ENCODE measurements at regions not wholly inside any gene's neighbourhood (a gene's known extent, or its start where the extent isn't known, plus 50 kb on each side); places are given as distances from the start of the nearest gene placed in this dataset.

DNA sequence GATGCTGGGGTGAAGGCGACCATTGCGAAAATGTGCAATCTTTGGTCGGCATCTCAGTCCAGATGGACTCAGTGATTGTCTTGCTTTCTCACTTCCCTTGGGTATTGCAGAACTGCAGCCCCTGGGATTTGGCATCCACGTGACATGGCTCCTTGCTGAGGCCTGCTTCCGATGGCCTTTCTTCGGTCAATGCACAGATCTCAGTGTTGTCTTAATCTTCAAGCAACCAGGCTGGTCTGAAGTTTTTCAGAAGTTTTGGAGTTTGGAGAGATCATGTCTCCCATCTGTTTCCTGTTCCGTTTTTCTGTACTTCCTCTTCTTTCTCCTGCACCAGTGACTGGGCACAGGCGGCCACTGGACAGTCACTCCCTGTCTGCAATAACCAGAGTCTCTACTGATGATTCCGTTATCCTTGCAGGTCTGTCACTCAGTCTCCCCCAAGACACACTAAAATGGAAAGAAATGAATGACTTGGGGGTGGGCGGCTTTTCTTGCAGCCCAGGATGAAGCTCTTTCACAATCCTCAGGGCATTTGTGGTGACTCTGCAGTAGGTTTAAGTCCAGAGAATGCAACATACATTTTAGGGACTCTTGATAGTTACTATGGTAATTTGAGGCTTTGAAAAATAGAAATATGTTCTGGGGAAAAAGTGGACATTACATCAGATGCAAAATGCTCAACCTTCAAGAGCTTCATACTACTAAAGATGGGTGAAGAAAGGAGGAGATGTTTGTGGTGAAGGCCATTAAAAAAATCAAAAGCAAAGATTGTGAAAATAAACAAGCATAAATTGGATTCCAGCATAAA, 106.3 kb upstream of the ZFHX3 start:
- H3K9me3 ChIP-seq (ENCODE audit: low read length), result no peaks in the 10 kb centered on the region
- H4K20me1 ChIP-seq (ENCODE audit: insufficient read depth, low read length), result no peaks in the 10 kb centered on the region
- H2AFZ ChIP-seq (ENCODE audit: low read length), result no peak overlapping the region
- no peaks in the 10 kb centered on the region for H3K4me1 ChIP-seq (ENCODE audit: insufficient read depth, low read length, severe bottlenecking)
- H3K36me3 ChIP-seq (ENCODE audit: insufficient read depth, low read length), result no peaks in the 10 kb centered on the region
- H3F3A ChIP-seq (ENCODE audit: insufficient read depth, low read length), result no peaks in the 10 kb centered on the region
- no peaks in the 10 kb centered on the region for H3K79me2 ChIP-seq (ENCODE audit: insufficient read depth, low read length)
- TF ChIP-seq EZH2 (IDR thresholded peaks at IDR 0.05; ENCODE audit: borderline replicate concordance, low read length), result no peak
- no peak for TF ChIP-seq CTCF (IDR thresholded peaks at IDR 0.05; ENCODE audit: low read length)
- H3K27me3 ChIP-seq (ENCODE audit: insufficient read depth, low read length), result no peaks in the 10 kb centered on the region
- no peaks in the 10 kb centered on the region for H3K9me2 ChIP-seq (ENCODE audit: low read depth, low read length)
- no peak overlapping the region for H3K4me2 ChIP-seq (ENCODE audit: low read length)
- no peak overlapping the region for H3K27ac ChIP-seq (ENCODE audit: low read depth, low read length, poor library complexity, severe bottlenecking)
- no peak overlapping the region for H3K4me3 ChIP-seq (ENCODE audit: low read depth, low read length, poor library complexity, severe bottlenecking)
- H3K9ac ChIP-seq (ENCODE audit: low read length), result no peak overlapping the region

DNA sequence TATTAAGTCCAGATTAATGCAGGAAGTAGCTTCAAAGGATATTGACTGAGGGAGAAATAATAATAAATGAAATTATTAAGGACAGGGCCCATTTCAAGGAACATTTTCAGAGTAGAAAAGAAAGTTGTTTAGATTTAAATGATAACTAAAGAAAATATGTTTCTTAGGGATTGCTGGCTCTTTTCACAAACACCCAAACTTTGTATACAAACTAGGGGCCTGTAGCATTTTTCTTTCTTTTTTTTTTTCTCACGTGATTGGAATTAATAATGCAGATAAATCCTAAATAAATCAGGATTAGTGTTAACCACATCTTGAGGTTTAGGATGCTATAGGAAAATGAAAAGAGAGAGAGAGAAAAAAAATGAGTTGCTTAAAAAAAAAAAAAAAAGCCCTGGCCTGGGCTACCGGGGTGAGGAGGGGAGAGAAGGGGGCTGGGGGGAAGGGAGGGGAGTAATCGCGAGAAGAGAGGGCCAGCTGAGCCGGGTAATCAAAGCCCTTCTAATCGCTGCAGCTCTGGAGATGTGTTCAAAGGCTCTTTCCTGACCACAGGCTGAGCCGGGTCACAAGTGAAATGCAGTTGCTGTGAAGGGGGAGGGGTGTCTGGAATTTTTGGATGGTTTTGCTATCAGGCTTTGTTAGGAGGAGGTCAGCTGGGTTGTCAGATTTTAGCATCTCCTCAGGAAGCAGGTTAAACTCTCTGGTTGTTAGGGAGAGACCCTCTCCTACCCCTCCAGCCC, 104.6 kb upstream of the ZFHX3 start:
- Histone ChIP-seq H3K4me2 (ENCODE audit: low read length) (no peak overlapping the region), H3K9ac (ENCODE audit: low read length) (no peak overlapping the region)
- TF ChIP-seq CTCF (IDR thresholded peaks at IDR 0.05; ENCODE audit: low read length), result no peak
- no peak for TF ChIP-seq EZH2 (IDR thresholded peaks at IDR 0.05; ENCODE audit: borderline replicate concordance, low read length)

GRCh38 chr16:73151941-73152340, 104.0 kb upstream of the ZFHX3 start:
- Histone ChIP-seq H3K36me3 (ENCODE audit: insufficient read depth, low read length) (no peaks in the 10 kb centered on the region), H3K79me2 (ENCODE audit: insufficient read depth, low read length) (no peaks in the 10 kb centered on the region), H3K4me3 (ENCODE audit: low read depth, low read length, poor library complexity, severe bottlenecking) (no peak overlapping the region), H3K9ac (ENCODE audit: low read length) (no peak overlapping the region), H3K9me3 (ENCODE audit: low read length) (no peaks in the 10 kb centered on the region), H3K9me2 (ENCODE audit: low read depth, low read length) (no peaks in the 10 kb centered on the region), H3F3A (ENCODE audit: insufficient read depth, low read length) (no peaks in the 10 kb centered on the region), H3K27me3 (ENCODE audit: insufficient read depth, low read length) (no peaks in the 10 kb centered on the region), H3K4me2 (ENCODE audit: low read length) (no peak overlapping the region), H3K4me1 (ENCODE audit: insufficient read depth, low read length, severe bottlenecking) (no peaks in the 10 kb centered on the region), H2AFZ (ENCODE audit: low read length) (no peak overlapping the region), H4K20me1 (ENCODE audit: insufficient read depth, low read length) (no peaks in the 10 kb centered on the region), H3K27ac (ENCODE audit: low read depth, low read length, poor library complexity, severe bottlenecking) (no peak overlapping the region)
- TF ChIP-seq EZH2 (IDR thresholded peaks at IDR 0.05; ENCODE audit: borderline replicate concordance, low read length) (no peak), CTCF (IDR thresholded peaks at IDR 0.05; ENCODE audit: low read length) (no peak)

More for the DNA sequence above, 104.6 kb upstream of the ZFHX3 start:
- Histone ChIP-seq H3K4me3 (ENCODE audit: low read depth, low read length, poor library complexity, severe bottlenecking) (no peak overlapping the region), H3K9me3 (ENCODE audit: low read length) (no peaks in the 10 kb centered on the region), H3K27ac (ENCODE audit: low read depth, low read length, poor library complexity, severe bottlenecking) (no peak overlapping the region), H3K4me1 (ENCODE audit: insufficient read depth, low read length, severe bottlenecking) (no peaks in the 10 kb centered on the region), H3F3A (ENCODE audit: insufficient read depth, low read length) (no peaks in the 10 kb centered on the region), H3K36me3 (ENCODE audit: insufficient read depth, low read length) (no peaks in the 10 kb centered on the region), H3K27me3 (ENCODE audit: insufficient read depth, low read length) (no peaks in the 10 kb centered on the region), H3K79me2 (ENCODE audit: insufficient read depth, low read length) (no peaks in the 10 kb centered on the region), H2AFZ (ENCODE audit: low read length) (no peak overlapping the region), H4K20me1 (ENCODE audit: insufficient read depth, low read length) (no peaks in the 10 kb centered on the region), H3K9me2 (ENCODE audit: low read depth, low read length) (no peaks in the 10 kb centered on the region)
